Neural progenitor cell (in vitro differentiated cells): ENCODE measurements at regions not wholly inside any gene's neighbourhood (a gene's known extent, or its start where the extent isn't known, plus 50 kb on each side); places are given as distances from the start of the nearest gene placed in this dataset.
A peak's percentile ranks its signal among the peaks of the same experiment; 100 is the strongest.

ENCODE experiments used
- DNase-seq: peaks from one replicate; pipeline ENCODE4 v3.0.0-alpha.2; 2016; ENCODE audit warnings: low spot score
- H2AFZ ChIP-seq: fragments of 200-600 bp; sonication (generic); replicated peaks from 2 replicates; pipeline ENCODE4 v1.6.1; 2016; ENCODE audit warnings: antibody characterized with exemption
- H3F3A ChIP-seq: fragments of 200-600 bp; sonication (generic); 2 replicates; pipeline ENCODE4 v1.6.1; 2016; ENCODE audit warnings: antibody characterized with exemption, low read depth
- H3K27ac ChIP-seq: fragments of 200-600 bp; sonication (generic); 2 replicates; pipeline ENCODE4 v1.5.1; 2016; ENCODE audit warnings: mild to moderate bottlenecking
- H3K27me3 ChIP-seq: fragments of 200-600 bp; sonication (generic); 2 replicates; pipeline ENCODE4 v1.6.1; 2016; ENCODE audit warnings: mild to moderate bottlenecking, moderate library complexity
- H3K36me3 ChIP-seq: fragments of 200-600 bp; sonication (generic); 2 replicates; pipeline ENCODE4 v1.5.1; 2016
- H3K4me1 ChIP-seq: fragments of 200-600 bp; sonication (generic); 2 replicates; pipeline ENCODE4 v1.6.1; 2016; ENCODE audit warnings: mixed run types
- H3K4me2 ChIP-seq: fragments of 200-600 bp; sonication (generic); 2 replicates; pipeline ENCODE4 v1.6.1; 2016
- H3K4me3 ChIP-seq: fragments of 200-600 bp; sonication (generic); 2 replicates; pipeline ENCODE4 v1.5.1; 2016
- H3K79me2 ChIP-seq: fragments of 200-600 bp; sonication (generic); 2 replicates; pipeline ENCODE4 v1.6.1; 2016; ENCODE audit warnings: low read depth
- H3K9ac ChIP-seq: fragments of 200-600 bp; sonication (generic); 2 replicates; pipeline ENCODE4 v1.6.1; 2016
- H3K9me3 ChIP-seq: fragments of 200-600 bp; sonication (generic); 2 replicates; pipeline ENCODE4 v1.5.1; 2016; ENCODE audit warnings: low read depth
- H4K20me1 ChIP-seq: fragments of 200-600 bp; sonication (generic); 2 replicates; pipeline ENCODE4 v1.6.1; 2016; ENCODE audit warnings: low read depth
- H3K27ac Mint-ChIP-seq: 3 replicates; pipeline ENCODE4 v1.8.0; 2021; ENCODE audit warnings: mixed read lengths
- H3K27me3 Mint-ChIP-seq: 2 replicates; pipeline ENCODE4 v1.8.0; 2022; ENCODE audit warnings: low read depth, mild to moderate bottlenecking, inconsistent platforms, moderate library complexity, mixed read lengths; ENCODE audit not compliant: insufficient read depth
- H3K36me3 Mint-ChIP-seq: 3 replicates; pipeline ENCODE4 v1.8.0; 2021; ENCODE audit warnings: mixed read lengths
- H3K4me1 Mint-ChIP-seq: 3 replicates; pipeline ENCODE4 v1.8.0; 2021; ENCODE audit warnings: mixed read lengths
- H3K4me3 Mint-ChIP-seq: 3 replicates; pipeline ENCODE4 v1.8.0; 2021; ENCODE audit warnings: mild to moderate bottlenecking, moderate library complexity, mixed read lengths
- H3K9me3 Mint-ChIP-seq: 3 replicates; pipeline ENCODE4 v1.8.0; 2020; ENCODE audit warnings: mixed read lengths
- EZH2 ChIP-seq: fragments of 200-600 bp; sonication (generic); IDR thresholded peaks from 2 replicates; pipeline ENCODE4 v1.6.1; 2017; ENCODE audit warnings: antibody characterized with exemption, mild to moderate bottlenecking, moderate library complexity
- EZH2phosphoT487 ChIP-seq: fragments of 200-600 bp; sonication (generic); IDR thresholded peaks from 2 replicates; pipeline ENCODE4 v1.6.1; 2017; ENCODE audit warnings: antibody characterized with exemption
- TF ChIP-seq, protein P1 (sequence below): fragments of 200-600 bp; sonication (generic); IDR thresholded peaks from 2 replicates; pipeline ENCODE4 v1.5.1; 2017; ENCODE audit warnings: antibody characterized with exemption, mild to moderate bottlenecking

- Histone ChIP-seq H3K27me3 (no peaks in the 10 kb centered on the region), H3K9ac (no peak overlapping the region), H3K4me3 (peak overlapping the region; percentile 67), H3K4me2 (peak overlapping the region; percentile 76), H2AFZ (peak overlapping the region; percentile 91), H3K36me3 (no peaks in the 10 kb centered on the region), H3K9me3 (no peaks in the 10 kb centered on the region), H3K79me2 (no peaks in the 10 kb centered on the region), H3K27ac (no peak overlapping the region), H3F3A (peaks cover 3% of the 10 kb centered on the region), H4K20me1 (no peaks in the 10 kb centered on the region), H3K4me1 (no peaks in the 10 kb centered on the region)
- peak overlapping the region; percentile 95 for H3K4me3 Mint-ChIP-seq
- H3K9me3 Mint-ChIP-seq, result no peaks in the 10 kb centered on the region
- H3K4me1 Mint-ChIP-seq, result peaks cover 36% of the 10 kb centered on the region
- H3K36me3 Mint-ChIP-seq, result no peaks in the 10 kb centered on the region
- H3K27ac Mint-ChIP-seq, result peak overlapping the region; percentile 100
- TF ChIP-seq, protein P1, sequence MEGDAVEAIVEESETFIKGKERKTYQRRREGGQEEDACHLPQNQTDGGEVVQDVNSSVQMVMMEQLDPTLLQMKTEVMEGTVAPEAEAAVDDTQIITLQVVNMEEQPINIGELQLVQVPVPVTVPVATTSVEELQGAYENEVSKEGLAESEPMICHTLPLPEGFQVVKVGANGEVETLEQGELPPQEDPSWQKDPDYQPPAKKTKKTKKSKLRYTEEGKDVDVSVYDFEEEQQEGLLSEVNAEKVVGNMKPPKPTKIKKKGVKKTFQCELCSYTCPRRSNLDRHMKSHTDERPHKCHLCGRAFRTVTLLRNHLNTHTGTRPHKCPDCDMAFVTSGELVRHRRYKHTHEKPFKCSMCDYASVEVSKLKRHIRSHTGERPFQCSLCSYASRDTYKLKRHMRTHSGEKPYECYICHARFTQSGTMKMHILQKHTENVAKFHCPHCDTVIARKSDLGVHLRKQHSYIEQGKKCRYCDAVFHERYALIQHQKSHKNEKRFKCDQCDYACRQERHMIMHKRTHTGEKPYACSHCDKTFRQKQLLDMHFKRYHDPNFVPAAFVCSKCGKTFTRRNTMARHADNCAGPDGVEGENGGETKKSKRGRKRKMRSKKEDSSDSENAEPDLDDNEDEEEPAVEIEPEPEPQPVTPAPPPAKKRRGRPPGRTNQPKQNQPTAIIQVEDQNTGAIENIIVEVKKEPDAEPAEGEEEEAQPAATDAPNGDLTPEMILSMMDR, result no peak
- TF ChIP-seq EZH2 (no peak), EZH2phosphoT487 (no peak)
- DNase-seq, result no peak
- no peaks in the 10 kb centered on the region for H3K27me3 Mint-ChIP-seq
Observed at GRCh38 chrX:52261125-52261462, 76.4 kb downstream of the MAGED4 start.

DNA sequence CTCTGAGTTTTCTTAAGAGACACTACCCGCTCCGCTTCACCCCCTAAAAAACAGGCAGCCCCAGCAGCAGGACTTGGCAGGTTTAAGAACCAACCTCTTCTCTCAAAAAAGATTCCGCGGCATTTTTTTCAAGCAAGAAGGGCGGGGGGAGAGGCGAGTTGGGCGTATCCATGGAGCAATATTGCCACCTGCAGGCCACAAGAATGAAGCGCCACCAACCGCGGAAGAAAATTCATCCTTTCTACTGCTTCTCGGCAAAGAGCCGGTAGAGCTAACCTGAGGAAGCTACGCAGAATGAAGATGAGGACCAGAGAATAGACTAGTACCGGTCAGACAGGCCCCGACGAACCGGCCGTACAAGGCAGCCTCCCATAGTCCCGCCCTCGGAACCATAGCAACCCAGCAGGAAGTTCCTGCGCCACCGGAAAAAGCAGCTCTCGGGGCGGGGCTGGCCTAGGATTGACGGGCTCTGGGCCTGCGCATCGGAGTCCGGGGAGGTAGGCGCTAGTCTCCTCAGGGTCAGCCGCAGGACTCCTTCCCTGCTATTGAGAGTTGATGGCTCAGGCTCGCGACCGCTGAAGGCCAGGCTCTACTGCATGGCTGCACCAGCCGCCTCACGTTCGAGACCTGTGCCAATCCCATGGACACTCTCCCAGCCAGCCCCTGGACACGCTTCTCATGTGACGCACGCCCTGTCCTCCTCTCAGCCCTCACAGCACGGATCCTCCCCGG, 76.9 kb downstream of the MAGED4 start:
- H3K27me3 Mint-ChIP-seq, result no peaks in the 10 kb centered on the region

DNA sequence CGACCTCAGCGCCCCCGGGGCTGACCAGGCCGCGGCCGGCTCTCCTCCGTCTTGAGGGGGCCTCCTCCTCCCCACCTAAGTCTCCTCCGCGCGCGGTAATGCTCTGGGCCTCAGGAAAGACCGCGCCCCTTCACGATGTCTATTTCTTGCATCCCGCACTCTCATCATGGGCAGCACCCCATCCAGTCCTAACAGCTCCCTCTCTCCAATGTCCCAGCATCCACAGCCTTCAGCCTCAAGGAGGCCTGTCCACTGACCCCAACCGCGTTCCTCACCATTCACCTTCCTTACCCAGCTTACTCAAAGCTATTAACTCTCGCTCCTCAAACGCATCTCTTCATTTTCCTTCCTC, 77.5 kb downstream of the MAGED4 start:
- TF ChIP-seq EZH2, result no peak
- Histone ChIP-seq H3K79me2 (no peaks in the 10 kb centered on the region), H3K9ac (no peak overlapping the region), H3K4me3 (peak overlapping the region; percentile 67), H3F3A (peaks cover 3% of the 10 kb centered on the region), H3K9me3 (no peaks in the 10 kb centered on the region), H3K27ac (no peak overlapping the region), H3K27me3 (no peaks in the 10 kb centered on the region), H3K36me3 (no peaks in the 10 kb centered on the region), H4K20me1 (no peaks in the 10 kb centered on the region), H3K4me2 (peak overlapping the region; percentile 76), H2AFZ (peak overlapping the region; percentile 91), H3K4me1 (no peaks in the 10 kb centered on the region)
- H3K4me1 Mint-ChIP-seq, result peaks cover 36% of the 10 kb centered on the region
- DNase-seq, result no peak
- H3K4me3 Mint-ChIP-seq, result peak overlapping the region; percentile 95
- no peaks in the 10 kb centered on the region for H3K9me3 Mint-ChIP-seq
- H3K27me3 Mint-ChIP-seq, result no peaks in the 10 kb centered on the region
- H3K27ac Mint-ChIP-seq, result peak overlapping the region; percentile 57
- no peaks in the 10 kb centered on the region for H3K36me3 Mint-ChIP-seq

More for the DNA sequence above, 76.9 kb downstream of the MAGED4 start:
- H3K4me1 Mint-ChIP-seq, result peaks cover 36% of the 10 kb centered on the region
- H3K4me3 Mint-ChIP-seq, result peak overlapping the region; percentile 95
- DNase-seq, result peak; percentile 88
- Histone ChIP-seq H3K79me2 (no peaks in the 10 kb centered on the region), H3F3A (peaks cover 3% of the 10 kb centered on the region), H4K20me1 (no peaks in the 10 kb centered on the region), H2AFZ (peak overlapping the region; percentile 91), H3K27me3 (no peaks in the 10 kb centered on the region), H3K4me2 (peak overlapping the region; percentile 76), H3K9me3 (no peaks in the 10 kb centered on the region), H3K27ac (peak overlapping the region; percentile 88), H3K9ac (peak overlapping the region; percentile 50), H3K36me3 (no peaks in the 10 kb centered on the region), H3K4me1 (no peaks in the 10 kb centered on the region), H3K4me3 (peak overlapping the region; percentile 67)
- H3K36me3 Mint-ChIP-seq, result no peaks in the 10 kb centered on the region
- H3K9me3 Mint-ChIP-seq, result no peaks in the 10 kb centered on the region
- peak overlapping the region; percentile 100 for H3K27ac Mint-ChIP-seq
- TF ChIP-seq, protein P1, result peak; percentile 95
- no peak for TF ChIP-seq EZH2
- TF ChIP-seq EZH2phosphoT487, result no peak

- Histone ChIP-seq H2AFZ (no peak overlapping the region), H3K27ac (no peak overlapping the region), H3F3A (peaks cover 3% of the 10 kb centered on the region), H4K20me1 (no peaks in the 10 kb centered on the region), H3K79me2 (no peaks in the 10 kb centered on the region), H3K9me3 (no peaks in the 10 kb centered on the region), H3K36me3 (no peaks in the 10 kb centered on the region), H3K4me1 (no peaks in the 10 kb centered on the region), H3K4me2 (no peak overlapping the region), H3K9ac (no peak overlapping the region), H3K4me3 (no peak overlapping the region), H3K27me3 (no peaks in the 10 kb centered on the region)
- no peak for DNase-seq
- peaks cover 36% of the 10 kb centered on the region for H3K4me1 Mint-ChIP-seq
- no peak overlapping the region for H3K4me3 Mint-ChIP-seq
- peaks cover 3% of the 10 kb centered on the region for H3K27me3 Mint-ChIP-seq
- H3K27ac Mint-ChIP-seq, result no peak overlapping the region
- H3K36me3 Mint-ChIP-seq, result no peaks in the 10 kb centered on the region
- no peaks in the 10 kb centered on the region for H3K9me3 Mint-ChIP-seq
- TF ChIP-seq EZH2phosphoT487, result no peak
- TF ChIP-seq EZH2, result no peak
- TF ChIP-seq, protein P1, result no peak
Observed at GRCh38 chrX:52263417-52263816, 78.7 kb downstream of the MAGED4 start.
